ENCODE measurements at regions not wholly inside any gene's neighbourhood (a gene's known extent, or its start where the extent isn't known, plus 50 kb on each side); places are given as distances from the start of the nearest gene placed in this dataset.
"Not testable (repeated sequence)": the region's sequence is repeated elsewhere in the genome, so short reads cannot be mapped to it uniquely, and the experiment has no call there.

- DNase-seq = no peak
- H3K27ac ChIP-seq = no peak overlapping the region
- H2AFZ ChIP-seq = no peak overlapping the region
- no peaks in the 10 kb centered on the region for H3K9me3 ChIP-seq (ENCODE audit: insufficient read depth, low read depth)
- H3K4me1 ChIP-seq (replicated peaks; ENCODE audit: insufficient read depth) = no peaks in the 10 kb centered on the region
- intact Hi-C loops (cut with micrococcal nuclease; ENCODE audit: unreplicated experiment) = no loop called here
- no peaks in the 10 kb centered on the region for H3K27me3 ChIP-seq (ENCODE audit: insufficient read depth, low read depth)
- H3K9me2 ChIP-seq (ENCODE audit: insufficient read depth) = no peaks in the 10 kb centered on the region
- ChIA-PET CTCF (no interaction called here), POLR2A (ENCODE audit: unreplicated experiment) (no interaction called here)
- TF ChIP-seq EZH2 (IDR thresholded peaks at IDR 0.05; ENCODE audit: low read depth) = no peak
- TF ChIP-seq, protein P1, sequence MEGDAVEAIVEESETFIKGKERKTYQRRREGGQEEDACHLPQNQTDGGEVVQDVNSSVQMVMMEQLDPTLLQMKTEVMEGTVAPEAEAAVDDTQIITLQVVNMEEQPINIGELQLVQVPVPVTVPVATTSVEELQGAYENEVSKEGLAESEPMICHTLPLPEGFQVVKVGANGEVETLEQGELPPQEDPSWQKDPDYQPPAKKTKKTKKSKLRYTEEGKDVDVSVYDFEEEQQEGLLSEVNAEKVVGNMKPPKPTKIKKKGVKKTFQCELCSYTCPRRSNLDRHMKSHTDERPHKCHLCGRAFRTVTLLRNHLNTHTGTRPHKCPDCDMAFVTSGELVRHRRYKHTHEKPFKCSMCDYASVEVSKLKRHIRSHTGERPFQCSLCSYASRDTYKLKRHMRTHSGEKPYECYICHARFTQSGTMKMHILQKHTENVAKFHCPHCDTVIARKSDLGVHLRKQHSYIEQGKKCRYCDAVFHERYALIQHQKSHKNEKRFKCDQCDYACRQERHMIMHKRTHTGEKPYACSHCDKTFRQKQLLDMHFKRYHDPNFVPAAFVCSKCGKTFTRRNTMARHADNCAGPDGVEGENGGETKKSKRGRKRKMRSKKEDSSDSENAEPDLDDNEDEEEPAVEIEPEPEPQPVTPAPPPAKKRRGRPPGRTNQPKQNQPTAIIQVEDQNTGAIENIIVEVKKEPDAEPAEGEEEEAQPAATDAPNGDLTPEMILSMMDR (conservative IDR thresholded peaks at IDR 0.05) = no peak
- no peak overlapping the region for H3K4me3 ChIP-seq
- no peaks in the 10 kb centered on the region for H3K79me2 ChIP-seq (ENCODE audit: low read depth)
- H3F3A ChIP-seq (ENCODE audit: insufficient read depth, low read depth) = no peaks in the 10 kb centered on the region
- no peaks in the 10 kb centered on the region for H3K36me3 ChIP-seq (ENCODE audit: low read depth)
- no peak overlapping the region for H3K4me2 ChIP-seq
- no peaks in the 10 kb centered on the region for H4K20me1 ChIP-seq (ENCODE audit: insufficient read depth)
- no TSS peak for BruUV-seq (replicated peaks)
Observed at GRCh38 chr10:36464291-36464690, 661.1 kb upstream of the ANKRD30A start.

GRCh38 chr10:36463390-36463789 is 662.0 kb upstream of the ANKRD30A start:
- TF ChIP-seq, protein P1 (conservative IDR thresholded peaks at IDR 0.05) = no peak
- TF ChIP-seq EZH2 (IDR thresholded peaks at IDR 0.05; ENCODE audit: low read depth) = no peak
- Histone ChIP-seq H3K27ac (no peak overlapping the region), H3K79me2 (ENCODE audit: low read depth) (no peaks in the 10 kb centered on the region), H3K9me2 (ENCODE audit: insufficient read depth) (no peaks in the 10 kb centered on the region), H3F3A (ENCODE audit: insufficient read depth, low read depth) (no peaks in the 10 kb centered on the region), H2AFZ (no peak overlapping the region), H3K27me3 (ENCODE audit: insufficient read depth, low read depth) (no peaks in the 10 kb centered on the region), H3K4me3 (no peak overlapping the region), H3K4me2 (no peak overlapping the region), H3K4me1 (replicated peaks; ENCODE audit: insufficient read depth) (no peaks in the 10 kb centered on the region), H3K36me3 (ENCODE audit: low read depth) (no peaks in the 10 kb centered on the region), H4K20me1 (ENCODE audit: insufficient read depth) (no peaks in the 10 kb centered on the region), H3K9me3 (ENCODE audit: insufficient read depth, low read depth) (no peaks in the 10 kb centered on the region)
- POLR2A ChIA-PET (ENCODE audit: unreplicated experiment) = no interaction called here
- CTCF ChIA-PET = no interaction called here
- no peak for DNase-seq
- BruUV-seq (replicated peaks) = no TSS peak
- intact Hi-C loops (cut with micrococcal nuclease; ENCODE audit: unreplicated experiment) = loop anchor here (2.0 kb wide), 1 partner anchor 49 kb away; no protein-coding TSS in a partner anchor

DNA sequence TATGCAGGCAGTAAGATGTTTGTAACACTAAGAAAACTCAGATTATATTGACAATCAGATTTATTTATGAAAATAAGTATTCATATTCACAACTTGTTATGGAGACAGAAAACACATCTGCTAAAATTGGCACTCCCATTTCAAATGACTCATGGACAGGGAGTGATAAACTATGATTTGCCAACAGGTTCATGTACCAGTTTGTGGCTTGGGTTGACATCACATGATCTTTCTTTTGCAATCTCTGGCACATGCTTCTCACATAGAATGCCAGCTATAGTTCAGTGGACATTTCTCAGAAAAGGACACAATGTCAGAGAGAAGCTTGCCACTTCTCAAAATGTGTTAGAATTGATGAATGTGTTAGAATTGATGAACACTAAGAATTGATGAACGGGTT is 663.2 kb upstream of the ANKRD30A start:
- Histone ChIP-seq H3K36me3 (ENCODE audit: low read depth) (no peaks in the 10 kb centered on the region), H3K27me3 (ENCODE audit: insufficient read depth, low read depth) (no peaks in the 10 kb centered on the region), H4K20me1 (ENCODE audit: insufficient read depth) (no peaks in the 10 kb centered on the region), H3K4me3 (no peak overlapping the region), H2AFZ (no peak overlapping the region), H3K4me2 (no peak overlapping the region), H3K9me3 (ENCODE audit: insufficient read depth, low read depth) (no peaks in the 10 kb centered on the region), H3F3A (ENCODE audit: insufficient read depth, low read depth) (no peaks in the 10 kb centered on the region), H3K79me2 (ENCODE audit: low read depth) (no peaks in the 10 kb centered on the region), H3K4me1 (replicated peaks; ENCODE audit: insufficient read depth) (no peaks in the 10 kb centered on the region), H3K27ac (no peak overlapping the region), H3K9me2 (ENCODE audit: insufficient read depth) (no peaks in the 10 kb centered on the region)
- TF ChIP-seq EZH2 (IDR thresholded peaks at IDR 0.05; ENCODE audit: low read depth) = no peak
- TF ChIP-seq, protein P1 (conservative IDR thresholded peaks at IDR 0.05) = no peak
- ChIA-PET POLR2A (ENCODE audit: unreplicated experiment) (no interaction called here), CTCF (no interaction called here)
- intact Hi-C loops (cut with micrococcal nuclease; ENCODE audit: unreplicated experiment) = loop anchor here (2.0 kb wide), 1 partner anchor 51 kb away; no protein-coding TSS in a partner anchor
- no peak for DNase-seq
- no TSS peak for BruUV-seq (replicated peaks)

DNA sequence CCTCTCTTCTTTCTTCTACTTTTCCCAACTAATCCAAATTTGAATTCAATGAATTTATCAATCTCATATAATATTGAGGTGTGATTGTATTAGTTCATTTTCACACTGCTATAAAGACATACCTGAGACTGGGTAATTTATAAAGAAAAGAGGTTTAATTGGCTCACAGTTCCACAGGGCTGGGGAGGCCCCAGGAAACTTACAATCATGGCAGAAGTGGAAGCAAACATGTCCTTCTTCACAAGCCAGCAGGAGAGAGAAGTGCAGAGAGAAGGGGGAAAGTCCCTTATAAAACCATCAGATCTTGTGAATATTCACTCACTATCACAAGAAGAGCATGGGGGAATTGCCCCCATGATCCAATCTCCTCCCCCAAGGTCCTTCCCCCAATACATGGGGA is 667.0 kb upstream of the ANKRD30A start:
- H3K4me2 ChIP-seq; H3K79me2 ChIP-seq (ENCODE audit: low read depth); H3K4me1 ChIP-seq (replicated peaks; ENCODE audit: insufficient read depth); H3K36me3 ChIP-seq (ENCODE audit: low read depth); intact Hi-C loops (cut with micrococcal nuclease; ENCODE audit: unreplicated experiment); H4K20me1 ChIP-seq (ENCODE audit: insufficient read depth); H3K27ac ChIP-seq; CTCF ChIA-PET; BruUV-seq (replicated peaks); H3K9me2 ChIP-seq (ENCODE audit: insufficient read depth); H3F3A ChIP-seq (ENCODE audit: insufficient read depth, low read depth); H3K9me3 ChIP-seq (ENCODE audit: insufficient read depth, low read depth); H3K4me3 ChIP-seq; POLR2A ChIA-PET (ENCODE audit: unreplicated experiment); DNase-seq; H3K27me3 ChIP-seq (ENCODE audit: insufficient read depth, low read depth); H2AFZ ChIP-seq: not testable (repeated sequence)
